PC-9 (cell line): ENCODE measurements at regions not wholly inside any gene's neighbourhood (a gene's known extent, or its start where the extent isn't known, plus 50 kb on each side); places are given as distances from the start of the nearest gene placed in this dataset.

Source experiments
- BruUV-seq: library from RNA; stranded (reverse); fragments of 400-500 nt; replicated peaks from 2 replicates; lab custom pipeline; 2021; lab: Mats Ljungman, UMichigan
- CTCF ChIA-PET: fragments of 300-600 bp; sonication (Branson Sonifier 250); formaldehyde crosslinking; loops from one replicate; lab custom pipeline; 2022; ENCODE audit warnings: antibody characterized with exemption; lab: Charles Lee
- POLR2A ChIA-PET: fragments of 300-600 bp; sonication (Branson Sonifier 250); formaldehyde crosslinking; loops from one replicate; lab custom pipeline; 2022; ENCODE audit warnings: antibody characterized with exemption; ENCODE audit not compliant: unreplicated experiment; lab: Charles Lee
- DNase-seq, 2 experiments: peaks; one replicate each; pipeline versions ENCODE4 v3.0.0 to v3.0.0-alpha.2; 2015 to 2022; ENCODE audit warnings: mixed read lengths in 1 of 2
- H2AFZ ChIP-seq: fragments of 200-600 bp; sonication (generic); 2 replicates; pipeline ENCODE4 v1.8.1; 2017; ENCODE audit warnings: antibody characterized with exemption
- H3F3A ChIP-seq: fragments of 200-600 bp; sonication (generic); 2 replicates; pipeline ENCODE4 v1.8.1; 2017; ENCODE audit warnings: antibody characterized with exemption, mild to moderate bottlenecking, low read depth; ENCODE audit not compliant: insufficient read depth
- H3K27ac ChIP-seq: fragments of 200-600 bp; sonication (generic); 2 replicates; pipeline ENCODE4 v1.6.1; 2016; ENCODE audit warnings: mixed run types
- H3K27me3 ChIP-seq: fragments of 200-600 bp; sonication (generic); 2 replicates; pipeline ENCODE4 v1.6.1; 2016; ENCODE audit warnings: low read depth, mixed run types; ENCODE audit not compliant: insufficient read depth
- H3K36me3 ChIP-seq: fragments of 200-600 bp; sonication (generic); 2 replicates; pipeline ENCODE4 v1.6.1; 2016; ENCODE audit warnings: low read depth, mixed run types
- H3K4me1 ChIP-seq: fragments of 200-600 bp; sonication (generic); replicated peaks from 2 replicates; pipeline ENCODE4 v1.6.1; 2016; ENCODE audit warnings: mixed run types; ENCODE audit not compliant: insufficient read depth
- H3K4me2 ChIP-seq: fragments of 200-600 bp; sonication (generic); 2 replicates; pipeline ENCODE4 v1.6.1; 2017; ENCODE audit warnings: mixed run types
- H3K4me3 ChIP-seq: fragments of 200-600 bp; sonication (generic); 2 replicates; pipeline ENCODE4 v1.6.1; 2016; ENCODE audit warnings: mixed run types
- H3K79me2 ChIP-seq: fragments of 200-600 bp; sonication (generic); 2 replicates; pipeline ENCODE4 v1.6.1; 2017; ENCODE audit warnings: low read depth, mixed run types
- H3K9me2 ChIP-seq: fragments of 200-600 bp; sonication (generic); 2 replicates; pipeline ENCODE4 v1.8.1; 2017; ENCODE audit warnings: mild to moderate bottlenecking; ENCODE audit not compliant: insufficient read depth
- H3K9me3 ChIP-seq: fragments of 200-600 bp; sonication (generic); 2 replicates; pipeline ENCODE4 v1.8.1; 2016; ENCODE audit warnings: low read depth; ENCODE audit not compliant: insufficient read depth
- H4K20me1 ChIP-seq: fragments of 200-600 bp; sonication (generic); 2 replicates; pipeline ENCODE4 v1.8.1; 2017; ENCODE audit not compliant: insufficient read depth
- CTCF ChIP-seq: fragments of 200-600 bp; sonication (generic); conservative IDR thresholded peaks from 2 replicates; pipeline ENCODE4 v1.6.1; 2017; ENCODE audit warnings: mixed run types, antibody characterized with exemption, mild to moderate bottlenecking, moderate library complexity
- EZH2 ChIP-seq: fragments of 200-600 bp; sonication (generic); IDR thresholded peaks from 2 replicates; pipeline ENCODE4 v1.8.0; 2017; ENCODE audit warnings: antibody characterized with exemption, low read depth
- intact Hi-C: fragments of 100-400 bp; cut with micrococcal nuclease; formaldehyde crosslinking; loops from one replicate; pipeline ENCODE4 v1.10.0; 2022; ENCODE audit not compliant: unreplicated experiment

DNA sequence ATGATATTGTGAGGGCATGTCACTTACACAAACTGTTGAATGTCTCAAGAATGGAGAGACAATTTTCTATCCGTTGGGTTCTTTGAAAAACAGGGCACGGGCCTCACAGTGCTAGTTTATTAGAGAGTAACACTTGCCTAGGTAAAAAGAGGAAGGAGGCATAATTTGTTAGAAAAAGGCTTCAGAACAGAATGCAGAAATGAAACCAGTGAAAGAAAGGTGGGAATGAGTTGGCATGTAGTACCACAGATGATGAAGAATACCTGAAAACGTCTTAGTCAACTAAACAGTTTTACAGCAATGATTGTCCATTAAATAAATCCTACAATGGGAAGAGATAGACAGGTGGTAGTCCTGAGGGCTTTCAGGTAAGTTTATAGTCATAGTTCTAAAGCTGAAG lies 1399.7 kb upstream of the CADM2 start:
- POLR2A ChIA-PET = no interaction called here
- no peak for DNase-seq
- H3K4me1 ChIP-seq = no peaks in the 10 kb centered on the region
- H3K9me2 ChIP-seq = no peaks in the 10 kb centered on the region
- no peaks in the 10 kb centered on the region for H3K27me3 ChIP-seq
- CTCF ChIA-PET = no interaction called here
- H3F3A ChIP-seq = no peaks in the 10 kb centered on the region
- H3K79me2 ChIP-seq = no peaks in the 10 kb centered on the region
- no peak overlapping the region for H3K27ac ChIP-seq
- H3K36me3 ChIP-seq = no peaks in the 10 kb centered on the region
- no peaks in the 10 kb centered on the region for H4K20me1 ChIP-seq
- intact Hi-C loops = no loop called here
- no peak overlapping the region for H3K4me2 ChIP-seq
- no peaks in the 10 kb centered on the region for H3K9me3 ChIP-seq
- BruUV-seq = no TSS peak
- no peak overlapping the region for H2AFZ ChIP-seq
- TF ChIP-seq EZH2 (no peak), CTCF (no peak)
- no peak overlapping the region for H3K4me3 ChIP-seq

GRCh38 chr3:83567935-83568334 lies 1390.9 kb upstream of the CADM2 start:
- H3K79me2 ChIP-seq = no peaks in the 10 kb centered on the region
- no TSS peak for BruUV-seq
- no peaks in the 10 kb centered on the region for H3F3A ChIP-seq
- H3K4me3 ChIP-seq = no peak overlapping the region
- no peak for DNase-seq
- H4K20me1 ChIP-seq = no peaks in the 10 kb centered on the region
- H3K9me3 ChIP-seq = no peaks in the 10 kb centered on the region
- ChIA-PET POLR2A (no interaction called here), CTCF (no interaction called here)
- 0 out of 2 replicates have a peak overlapping the region, but pooled peaks have one; percentile 8 for H2AFZ ChIP-seq
- no peaks in the 10 kb centered on the region for H3K4me1 ChIP-seq
- H3K4me2 ChIP-seq = no peak overlapping the region
- no peaks in the 10 kb centered on the region for H3K36me3 ChIP-seq
- no peak overlapping the region for H3K27ac ChIP-seq
- H3K9me2 ChIP-seq = no peaks in the 10 kb centered on the region; the same call in 1 of the 2 replicates
- H3K27me3 ChIP-seq = no peaks in the 10 kb centered on the region
- TF ChIP-seq CTCF (no peak), EZH2 (no peak)
- intact Hi-C loops = no loop called here

GRCh38 chr3:83581546-83581945 lies 1377.2 kb upstream of the CADM2 start:
- ChIA-PET CTCF (no interaction called here), POLR2A (no interaction called here)
- DNase-seq = no peak
- no peak overlapping the region for H3K4me2 ChIP-seq
- intact Hi-C loops = no loop called here
- no peak overlapping the region for H2AFZ ChIP-seq
- no peaks in the 10 kb centered on the region for H3K4me1 ChIP-seq
- no peaks in the 10 kb centered on the region for H3F3A ChIP-seq
- no TSS peak for BruUV-seq
- TF ChIP-seq EZH2 (no peak), CTCF (no peak)
- no peaks in the 10 kb centered on the region for H3K36me3 ChIP-seq
- no peak overlapping the region for H3K4me3 ChIP-seq
- H4K20me1 ChIP-seq = no peaks in the 10 kb centered on the region
- no peaks in the 10 kb centered on the region for H3K27me3 ChIP-seq
- H3K9me2 ChIP-seq = no peaks in the 10 kb centered on the region
- H3K27ac ChIP-seq = no peak overlapping the region
- no peaks in the 10 kb centered on the region for H3K79me2 ChIP-seq
- H3K9me3 ChIP-seq = no peaks in the 10 kb centered on the region
